Uterus (tissue), 2 donors: ENCODE measurements at regions not wholly inside any gene's neighbourhood (a gene's known extent, or its start where the extent isn't known, plus 50 kb on each side); places are given as distances from the start of the nearest gene placed in this dataset.

Source experiments
- CTCF ChIP-seq, 4 experiments: fragments of 200-600 bp in 2 of 4; fragments of 450-650 bp in 2 of 4; sonication (generic) in 2 of 4; IDR thresholded peaks; one replicate each; pipeline ENCODE4 v1.5.1; 2016 to 2019; ENCODE audit warnings: antibody characterized with exemption in 4 of 4, mild to moderate bottlenecking in 2 of 4, moderate library complexity in 1 of 4
- POLR2A ChIP-seq, 2 donors: fragments of 450-650 bp; IDR thresholded peaks; one replicate each; pipeline ENCODE4 v1.6.1; 2016; ENCODE audit warnings: antibody characterized with exemption in 2 of 2, mild to moderate bottlenecking in 1 of 2, moderate library complexity in 1 of 2

GRCh38 chr12:14171106-14171505 is 189.7 kb upstream of the GRIN2B start:
- TF ChIP-seq CTCF (IDR thresholded peaks at IDR 0.05) (no peak), POLR2A (IDR thresholded peaks at IDR 0.05) (no peak)
